RKO (cell line): ENCODE measurements at regions not wholly inside any gene's neighbourhood (a gene's known extent, or its start where the extent isn't known, plus 50 kb on each side); places are given as distances from the start of the nearest gene placed in this dataset.

Source experiments
- DNase-seq: peaks from one replicate; pipeline ENCODE4 v3.0.0-alpha.2; 2016; ENCODE audit warnings: low spot score

- DNase-seq = no peak
These were observed 218.4 kb upstream of the TRIB2 start for GRCh38 chr2:12498286-12498685.

GRCh38 chr2:12498704-12499103, 218.0 kb upstream of the TRIB2 start:
- DNase-seq = no peak

- no peak for DNase-seq
These were observed 215.8 kb upstream of the TRIB2 start for GRCh38 chr2:12500899-12501298.

GRCh38 chr2:12501469-12502158, 215.1 kb upstream of the TRIB2 start:
- no peak for DNase-seq

- DNase-seq = no peak
These were observed 214.0 kb upstream of the TRIB2 start for GRCh38 chr2:12502759-12503158.

GRCh38 chr2:12504443-12504842, 212.3 kb upstream of the TRIB2 start:
- DNase-seq = no peak

GRCh38 chr2:12506846-12507245, 209.9 kb upstream of the TRIB2 start:
- DNase-seq = no peak

GRCh38 chr2:12507295-12507694, 209.4 kb upstream of the TRIB2 start:
- DNase-seq = no peak

GRCh38 chr2:12510070-12510469, 206.7 kb upstream of the TRIB2 start:
- no peak for DNase-seq

- no peak for DNase-seq
These were observed 203.4 kb upstream of the TRIB2 start for GRCh38 chr2:12513339-12513738.

- no peak for DNase-seq
These were observed 202.6 kb upstream of the TRIB2 start for GRCh38 chr2:12514168-12514567.

GRCh38 chr2:12514631-12515437, 201.9 kb upstream of the TRIB2 start:
- DNase-seq = no peak

GRCh38 chr2:12515871-12516270, 200.9 kb upstream of the TRIB2 start:
- DNase-seq = no peak

GRCh38 chr2:12533337-12534005, 183.3 kb upstream of the TRIB2 start:
- no peak for DNase-seq

- DNase-seq = no peak
These were observed 182.0 kb upstream of the TRIB2 start for GRCh38 chr2:12534646-12535263.

- DNase-seq = no peak
These were observed 179.8 kb upstream of the TRIB2 start for GRCh38 chr2:12536976-12537375.

GRCh38 chr2:12538138-12538694, 178.5 kb upstream of the TRIB2 start:
- DNase-seq = no peak

- DNase-seq = no peak
These were observed 177.4 kb upstream of the TRIB2 start for GRCh38 chr2:12539336-12539735.

GRCh38 chr2:12539776-12540562, 176.8 kb upstream of the TRIB2 start:
- no peak for DNase-seq

- DNase-seq = no peak
These were observed 173.4 kb upstream of the TRIB2 start for GRCh38 chr2:12543076-12543977.
